ENCODE measurements at regions not wholly inside any gene's neighbourhood (a gene's known extent, or its start where the extent isn't known, plus 50 kb on each side); places are given as distances from the start of the nearest gene placed in this dataset.
A peak's percentile ranks its signal among the peaks of the same experiment; 100 is the strongest.
"Not testable (repeated sequence)": the region's sequence is repeated elsewhere in the genome, so short reads cannot be mapped to it uniquely, and the experiment has no call there.

DNA sequence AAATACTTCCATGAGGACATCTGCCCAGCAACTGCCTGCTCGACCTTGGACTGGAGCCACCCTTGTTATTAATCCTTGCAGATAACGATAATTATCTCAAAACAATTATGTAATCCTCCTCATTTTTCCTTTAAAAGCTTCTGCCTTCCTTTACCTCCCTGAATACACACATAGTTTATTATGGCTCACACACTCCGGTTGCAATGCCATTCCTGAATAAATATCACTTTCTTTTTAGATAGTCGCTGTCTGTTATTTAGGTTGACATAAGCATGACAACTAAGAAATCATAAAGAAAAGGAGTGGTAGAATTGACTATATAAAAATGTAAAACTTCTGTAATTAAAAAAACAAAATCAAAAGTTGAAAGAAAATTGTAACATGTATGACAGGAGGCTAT is 64.8 kb downstream of the B4GALT7 start:
- 94% methylated on average over 3 of the region's 4 CpGs for WGBS
- H3K4me3 ChIP-seq (ENCODE audit: low read length in 2 of 2); H3K4me1 ChIP-seq (ENCODE audit: control insufficient read depth in 2 of 2, insufficient read depth in 2 of 2, low read length in 2 of 2); H3K27me3 ChIP-seq (ENCODE audit: control insufficient read depth in 2 of 2, insufficient read depth in 1 of 2, low read length in 1 of 2); H3K9me3 ChIP-seq (ENCODE audit: control insufficient read depth in 2 of 2, insufficient read depth in 1 of 2, low read length in 1 of 2); H3K36me3 ChIP-seq (ENCODE audit: control insufficient read depth in 2 of 2, insufficient read depth in 2 of 2, low read length in 1 of 2); H3K27ac ChIP-seq (ENCODE audit: low read depth in 1 of 2, low read length in 1 of 2); DNase-seq (ENCODE audit: low read depth in 6 of 9, low spot score in 9 of 9): not testable (repeated sequence)

DNA sequence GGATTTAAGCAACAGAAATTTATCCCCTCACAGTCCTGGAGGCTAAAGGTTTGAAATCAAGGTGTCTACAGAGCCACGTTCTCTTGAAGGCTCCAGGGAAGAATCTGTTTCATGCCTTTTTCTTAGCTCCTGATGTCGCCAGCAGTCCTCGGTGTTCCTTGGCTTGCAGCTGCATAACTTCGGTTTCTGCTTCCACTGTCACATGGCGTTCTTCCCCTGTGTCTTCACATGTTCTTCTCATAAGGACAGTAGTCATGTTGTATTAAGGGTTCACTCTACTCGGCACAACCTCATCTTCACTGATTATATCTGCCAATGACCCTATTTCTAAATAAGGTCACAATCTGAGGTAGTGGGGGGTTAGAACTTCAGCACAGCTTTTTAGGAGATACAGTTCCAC is 65.2 kb downstream of the B4GALT7 start:
- not testable (repeated sequence) for DNase-seq (ENCODE audit: low read depth in 6 of 9, low spot score in 9 of 9); H3K4me3 ChIP-seq (ENCODE audit: low read length in 2 of 2)

DNA sequence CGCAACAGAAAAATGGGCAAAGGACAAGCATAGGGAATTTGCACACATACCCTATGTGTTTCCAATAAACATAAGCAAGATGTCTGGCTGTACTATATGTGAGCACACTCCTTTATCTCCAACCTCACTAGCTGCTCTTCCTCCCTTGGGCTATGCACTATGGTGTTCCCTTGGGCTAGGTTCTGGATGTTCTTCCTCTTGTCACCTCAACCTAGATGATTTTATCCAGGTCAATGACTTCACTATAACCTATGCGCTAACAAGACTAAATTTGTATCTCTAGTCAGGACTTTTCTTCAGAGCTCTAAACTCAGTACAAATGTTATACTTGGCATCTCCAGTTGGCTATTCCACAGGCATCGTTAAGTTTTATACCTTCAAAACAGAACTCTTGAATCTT is 66.0 kb downstream of the B4GALT7 start:
- not testable (repeated sequence) for H3K27me3 ChIP-seq (ENCODE audit: control insufficient read depth in 2 of 2, insufficient read depth in 1 of 2, low read length in 1 of 2); H3K4me1 ChIP-seq (ENCODE audit: control insufficient read depth in 2 of 2, insufficient read depth in 2 of 2, low read length in 2 of 2); H3K9me3 ChIP-seq (ENCODE audit: control insufficient read depth in 2 of 2, insufficient read depth in 1 of 2, low read length in 1 of 2); H3K27ac ChIP-seq (ENCODE audit: low read depth in 1 of 2, low read length in 1 of 2); H3K4me3 ChIP-seq (ENCODE audit: low read length in 2 of 2); H3K36me3 ChIP-seq (ENCODE audit: control insufficient read depth in 2 of 2, insufficient read depth in 2 of 2, low read length in 1 of 2); DNase-seq (ENCODE audit: low read depth in 6 of 9, low spot score in 9 of 9)
- WGBS = 100% methylated on average over 1 of the region's 3 CpGs

More for the DNA sequence above, 65.2 kb downstream of the B4GALT7 start:
- H3K9me3 ChIP-seq (ENCODE audit: control insufficient read depth in 2 of 2, insufficient read depth in 1 of 2, low read length in 1 of 2); H3K27ac ChIP-seq (ENCODE audit: low read depth in 1 of 2, low read length in 1 of 2); H3K36me3 ChIP-seq (ENCODE audit: control insufficient read depth in 2 of 2, insufficient read depth in 2 of 2, low read length in 1 of 2); H3K4me1 ChIP-seq (ENCODE audit: control insufficient read depth in 2 of 2, insufficient read depth in 2 of 2, low read length in 2 of 2); H3K27me3 ChIP-seq (ENCODE audit: control insufficient read depth in 2 of 2, insufficient read depth in 1 of 2, low read length in 1 of 2): not testable (repeated sequence)
- WGBS = 74% methylated on average over 4 of the region's 6 CpGs

DNA sequence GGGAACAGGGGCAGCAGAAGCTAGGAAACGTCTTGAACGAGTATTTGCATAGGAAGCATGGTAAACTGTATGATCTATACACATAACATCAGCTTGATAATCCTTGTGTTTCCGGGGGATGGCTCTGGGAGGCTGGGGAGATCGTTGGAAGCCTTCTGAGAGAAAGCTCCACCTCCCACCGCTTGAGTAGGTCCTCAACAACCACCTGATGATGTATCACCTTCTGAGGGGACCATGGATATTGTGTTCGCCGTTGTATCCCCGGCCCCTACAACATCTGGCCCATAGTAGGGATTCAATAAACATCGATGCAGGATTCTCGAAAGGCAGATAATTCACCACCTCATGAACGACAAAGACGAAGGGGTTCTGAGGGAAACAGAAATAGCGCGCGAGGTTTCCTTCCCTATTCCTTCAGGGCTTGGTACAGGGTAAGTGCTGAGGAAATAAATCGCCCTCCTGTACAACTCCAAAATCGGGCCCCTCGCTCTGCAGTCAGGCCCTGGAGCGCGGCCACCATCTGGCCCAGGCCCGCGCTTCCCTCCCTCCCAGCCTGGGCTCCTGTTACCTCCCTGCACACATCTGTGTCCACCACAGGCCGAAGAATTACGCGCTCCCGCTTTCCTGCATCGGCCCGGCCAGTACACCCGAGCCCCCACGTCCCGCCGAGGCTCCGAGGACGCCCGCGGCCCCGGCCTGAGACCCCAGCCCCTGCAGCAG is 71.3 kb downstream of the B4GALT7 start:
- H3K9me3 ChIP-seq (ENCODE audit: control insufficient read depth in 2 of 2, insufficient read depth in 1 of 2, low read length in 1 of 2); H3K27me3 ChIP-seq (ENCODE audit: control insufficient read depth in 2 of 2, insufficient read depth in 1 of 2, low read length in 1 of 2); H3K36me3 ChIP-seq (ENCODE audit: control insufficient read depth in 2 of 2, insufficient read depth in 2 of 2, low read length in 1 of 2); H3K4me1 ChIP-seq (ENCODE audit: control insufficient read depth in 2 of 2, insufficient read depth in 2 of 2, low read length in 2 of 2); H3K27ac ChIP-seq (ENCODE audit: low read depth in 1 of 2, low read length in 1 of 2); DNase-seq (ENCODE audit: low read depth in 6 of 9, low spot score in 9 of 9): not testable (repeated sequence)
- H3K4me3 ChIP-seq (ENCODE audit: low read length in 2 of 2) = peak overlapping the region in 1 of 2 donors; percentile 33
- 10% methylated on average over 7 of the region's 37 CpGs for WGBS

DNA sequence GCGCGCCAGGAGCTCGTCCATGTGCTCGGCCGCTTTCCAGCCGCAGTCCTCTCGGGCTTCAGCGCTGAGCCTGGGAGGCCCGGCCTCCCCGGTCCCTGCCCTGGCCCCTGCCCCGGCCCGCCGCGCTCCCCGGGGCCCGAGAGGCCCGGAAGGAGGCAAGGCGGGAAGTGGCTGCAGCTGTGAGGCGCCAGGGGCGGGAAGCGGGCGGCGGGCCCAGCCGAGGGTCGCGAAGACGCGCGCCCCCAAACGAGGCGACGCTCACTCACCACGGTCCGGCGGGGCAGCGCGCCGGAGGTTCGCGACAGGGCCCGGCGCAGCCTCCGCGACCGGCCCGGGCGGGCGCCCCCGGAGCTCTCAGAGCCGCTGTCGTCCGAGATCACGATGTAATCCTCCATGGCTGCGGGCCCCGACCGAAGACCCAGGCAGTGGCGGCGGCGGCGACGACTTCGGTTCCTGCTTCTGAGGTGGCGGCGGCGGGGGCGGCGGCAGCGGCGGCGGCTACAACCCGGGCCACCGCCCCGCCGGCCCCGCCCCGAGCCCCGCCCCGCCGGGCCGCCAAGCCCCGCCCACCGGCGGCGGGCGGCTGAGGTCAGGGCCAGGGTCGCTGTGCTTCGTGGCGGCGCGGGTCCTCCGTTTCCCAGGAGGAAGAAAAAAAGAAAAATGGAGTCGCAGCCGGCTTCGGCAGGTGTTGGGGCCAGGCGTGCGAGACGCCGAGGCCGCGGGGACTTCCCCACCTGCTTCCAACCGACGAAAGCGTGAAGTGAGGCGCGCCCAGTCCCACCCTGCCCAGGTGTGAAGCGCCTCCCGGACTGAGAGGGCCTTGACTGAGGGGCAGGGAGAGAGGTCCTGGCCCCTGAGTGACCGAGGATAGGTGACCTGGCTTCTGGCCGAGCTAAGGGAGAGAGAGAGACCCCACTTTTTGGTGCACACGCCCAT is 72.1 kb downstream of the B4GALT7 start:
- under 1% methylated on average over 41 of the region's 110 CpGs for WGBS
- not testable (repeated sequence) for H3K9me3 ChIP-seq (ENCODE audit: control insufficient read depth in 2 of 2, insufficient read depth in 1 of 2, low read length in 1 of 2); H3K36me3 ChIP-seq (ENCODE audit: control insufficient read depth in 2 of 2, insufficient read depth in 2 of 2, low read length in 1 of 2); H3K4me1 ChIP-seq (ENCODE audit: control insufficient read depth in 2 of 2, insufficient read depth in 2 of 2, low read length in 2 of 2); H3K27ac ChIP-seq (ENCODE audit: low read depth in 1 of 2, low read length in 1 of 2); H3K27me3 ChIP-seq (ENCODE audit: control insufficient read depth in 2 of 2, insufficient read depth in 1 of 2, low read length in 1 of 2)
- DNase-seq (ENCODE audit: low read depth in 6 of 9, low spot score in 9 of 9) = peak in 5 of 9 donors; percentile 10 to 65 (median 23)
- peak overlapping the region in 1 of 2 donors; percentile 45 for H3K4me3 ChIP-seq (ENCODE audit: low read length in 2 of 2)

Measured in thymus (tissue), 11 donors.